GM21576 (cell line): ENCODE measurements at regions not wholly inside any gene's neighbourhood (a gene's known extent, or its start where the extent isn't known, plus 50 kb on each side); places are given as distances from the start of the nearest gene placed in this dataset.

Source experiments
- ATAC-seq: cut with Tn5 transposase; IDR thresholded peaks from one replicate; pipeline ENCODE4 v1.9.1; 2021; ENCODE audit warnings: mild to moderate bottlenecking, moderate library complexity; ENCODE audit not compliant: unreplicated experiment

- ATAC-seq, result no peak
Observed at GRCh38 chr4:125155251-125155650, 159.5 kb upstream of the FAT4 start.

GRCh38 chr4:125140966-125141495, 173.7 kb upstream of the FAT4 start:
- ATAC-seq, result no peak

GRCh38 chr4:125135652-125136051, 179.1 kb upstream of the FAT4 start:
- ATAC-seq, result no peak

- ATAC-seq, result no peak
Observed at GRCh38 chr4:125132729-125133128, 182.0 kb upstream of the FAT4 start.

- ATAC-seq, result no peak
Observed at GRCh38 chr4:125131891-125132680, 182.7 kb upstream of the FAT4 start.

- no peak for ATAC-seq
Observed at GRCh38 chr4:125125276-125125675, 189.5 kb upstream of the FAT4 start.

- ATAC-seq, result no peak
Observed at GRCh38 chr4:125123570-125124109, 191.1 kb upstream of the FAT4 start.

- ATAC-seq, result no peak
Observed at GRCh38 chr4:125121581-125121980, 193.2 kb upstream of the FAT4 start.

- no peak for ATAC-seq
Observed at GRCh38 chr4:125116431-125116830, 198.3 kb upstream of the FAT4 start.

GRCh38 chr4:125115941-125116340, 198.8 kb upstream of the FAT4 start:
- ATAC-seq, result no peak

- no peak for ATAC-seq
Observed at GRCh38 chr4:125115476-125115875, 199.3 kb upstream of the FAT4 start.

- ATAC-seq, result no peak
Observed at GRCh38 chr4:125112536-125112935, 202.2 kb upstream of the FAT4 start.

GRCh38 chr4:125111323-125111722, 203.4 kb upstream of the FAT4 start:
- no peak for ATAC-seq

- no peak for ATAC-seq
Observed at GRCh38 chr4:125105561-125105960, 209.2 kb upstream of the FAT4 start.

GRCh38 chr4:125104616-125105015, 210.1 kb upstream of the FAT4 start:
- ATAC-seq, result no peak

- ATAC-seq, result no peak
Observed at GRCh38 chr4:125101719-125102118, 213.0 kb upstream of the FAT4 start.

GRCh38 chr4:125097729-125098128, 217.0 kb upstream of the FAT4 start:
- no peak for ATAC-seq

- ATAC-seq, result no peak
Observed at GRCh38 chr4:125096662-125097061, 218.1 kb upstream of the FAT4 start.

- ATAC-seq, result no peak
Observed at GRCh38 chr4:125091541-125091940, 223.2 kb upstream of the FAT4 start.

- ATAC-seq, result no peak
Observed at GRCh38 chr4:125091101-125091500, 223.7 kb upstream of the FAT4 start.

GRCh38 chr4:125084608-125085007, 230.1 kb upstream of the FAT4 start:
- no peak for ATAC-seq

- no peak for ATAC-seq
Observed at GRCh38 chr4:125082729-125083417, 231.9 kb upstream of the FAT4 start.
